IMR-90 (cell line): ENCODE measurements at regions not wholly inside any gene's neighbourhood (a gene's known extent, or its start where the extent isn't known, plus 50 kb on each side); places are given as distances from the start of the nearest gene placed in this dataset.

ENCODE experiments used
- ATAC-seq: fragments of 200-7000 bp; cut with Tn5 transposase; 2 replicates; pipeline ENCODE4 v1.9.1; 2020; ENCODE audit warnings: low read depth, mild to moderate bottlenecking, moderate library complexity
- BruUV-seq: library from RNA; stranded (reverse); fragments of 400-500 nt; replicated peaks from 2 replicates; lab custom pipeline; 2021; lab: Mats Ljungman, UMichigan
- CTCF ChIA-PET: fragments of 300-600 bp; formaldehyde crosslinking; extraction: SDS; loops from one replicate; lab custom pipeline; 2021; ENCODE audit warnings: antibody characterized with exemption; lab: Yijun Ruan, JAX
- POLR2A ChIA-PET: fragments of 300-600 bp; sonication (Branson Sonifier 250); formaldehyde crosslinking; loops from one replicate; lab custom pipeline; 2022; ENCODE audit warnings: antibody characterized with exemption; ENCODE audit not compliant: unreplicated experiment; lab: Charles Lee
- DNase-seq: peaks from one replicate; pipeline ENCODE4 v3.0.0; 2013
- H2AFZ ChIP-seq: replicated peaks from 2 replicates; pipeline ENCODE3; 2013; ENCODE audit warnings: low read length, mild to moderate bottlenecking; ENCODE audit not compliant: poor library complexity
- H2AK5ac ChIP-seq: 2 replicates; pipeline ENCODE4 v1.6.1; 2013; ENCODE audit warnings: low read depth, low read length, inconsistent platforms
- H2AK9ac ChIP-seq: replicated peaks from 2 replicates; pipeline ENCODE3; 2013; ENCODE audit warnings: mild to moderate bottlenecking, low read depth, low read length, moderate library complexity; ENCODE audit not compliant: poor library complexity
- H2BK120ac ChIP-seq: 2 replicates; pipeline ENCODE4 v1.6.1; 2013; ENCODE audit warnings: low read depth, low read length, inconsistent platforms
- H2BK15ac ChIP-seq: 3 replicates; pipeline ENCODE4 v1.6.1; 2013; ENCODE audit warnings: low read depth, low read length, inconsistent platforms
- H2BK20ac ChIP-seq: 2 replicates; pipeline ENCODE4 v1.6.1; 2013; ENCODE audit warnings: low read depth, mild to moderate bottlenecking, inconsistent platforms, low read length, moderate library complexity
- H2BK5ac ChIP-seq: 2 replicates; pipeline ENCODE4 v1.6.1; 2013; ENCODE audit warnings: mild to moderate bottlenecking, low read depth, low read length, inconsistent platforms; ENCODE audit not compliant: poor library complexity, severe bottlenecking
- H3K14ac ChIP-seq: replicated peaks from 2 replicates; pipeline ENCODE4 v1.6.1; 2013; ENCODE audit warnings: low read depth, low read length, inconsistent platforms
- H3K18ac ChIP-seq: 2 replicates; pipeline ENCODE4 v1.6.1; 2013; ENCODE audit warnings: low read depth, low read length, control low read depth
- H3K23ac ChIP-seq: 2 replicates; pipeline ENCODE4 v1.6.1; 2013; ENCODE audit warnings: low read depth, low read length, inconsistent platforms
- H3K27ac ChIP-seq: 2 replicates; pipeline ENCODE4 v1.5.1; 2013; ENCODE audit warnings: mild to moderate bottlenecking, control low read depth, low read length; ENCODE audit not compliant: insufficient read depth
- H3K27me3 ChIP-seq: 2 replicates; pipeline ENCODE4 v1.6.1; 2013; ENCODE audit warnings: low read length; ENCODE audit not compliant: control insufficient read depth, insufficient read depth
- H3K36me3 ChIP-seq: 2 replicates; pipeline ENCODE4 v1.6.1; 2013; ENCODE audit warnings: low read length, mixed read lengths; ENCODE audit not compliant: control insufficient read depth, insufficient read depth
- H3K4ac ChIP-seq: 2 replicates; pipeline ENCODE4 v1.6.1; 2013; ENCODE audit warnings: low read depth, low read length, inconsistent platforms
- H3K4me1 ChIP-seq: 2 replicates; pipeline ENCODE4 v1.6.1; 2013; ENCODE audit warnings: low read length, mixed read lengths; ENCODE audit not compliant: control insufficient read depth, insufficient read depth
- H3K4me2 ChIP-seq: 2 replicates; pipeline ENCODE4 v1.6.1; 2013; ENCODE audit warnings: low read depth, mild to moderate bottlenecking, control low read depth, low read length, moderate library complexity
- H3K4me3 ChIP-seq: 2 replicates; pipeline ENCODE4 v1.5.1; 2013; ENCODE audit warnings: low read depth, mild to moderate bottlenecking, control low read depth, low read length, moderate library complexity; ENCODE audit not compliant: insufficient read depth
- H3K56ac ChIP-seq: 2 replicates; pipeline ENCODE4 v1.6.1; 2013; ENCODE audit warnings: low read length, inconsistent platforms; ENCODE audit not compliant: insufficient read depth; ENCODE audit errors: extremely low read depth
- H3K79me1 ChIP-seq, 2 experiments: 2 replicates each; pipeline ENCODE4 v1.6.1; 2013; ENCODE audit warnings: low read length in 2 of 2, inconsistent platforms in 1 of 2, low read depth in 1 of 2
- H3K9ac ChIP-seq: 2 replicates; pipeline ENCODE4 v1.6.1; 2013; ENCODE audit warnings: low read depth, low read length, control low read depth
- H3K9me1 ChIP-seq: 2 replicates; pipeline ENCODE4 v1.6.1; 2013; ENCODE audit warnings: low read length, inconsistent platforms; ENCODE audit not compliant: insufficient read depth
- H3K9me3 ChIP-seq: 2 replicates; pipeline ENCODE4 v1.6.1; 2013; ENCODE audit warnings: low read length; ENCODE audit not compliant: control insufficient read depth, insufficient read depth
- H4K20me1 ChIP-seq: 2 replicates; pipeline ENCODE4 v1.6.1; 2013; ENCODE audit warnings: low read length, inconsistent platforms; ENCODE audit not compliant: insufficient read depth
- H4K5ac ChIP-seq: 2 replicates; pipeline ENCODE4 v1.6.1; 2013; ENCODE audit warnings: mild to moderate bottlenecking, low read depth, low read length, control low read depth
- H4K8ac ChIP-seq, 2 experiments: 2 replicates each; pipeline ENCODE4 v1.6.1; 2013; ENCODE audit warnings: low read depth in 2 of 2, low read length in 2 of 2, control low read depth in 1 of 2, inconsistent platforms in 1 of 2
- H4K91ac ChIP-seq: 2 replicates; pipeline ENCODE4 v1.6.1; 2013; ENCODE audit warnings: low read depth, low read length, inconsistent platforms; ENCODE audit not compliant: insufficient read depth
- BHLHE40 ChIP-seq: fragments of 150-350 bp; IDR thresholded peaks from 2 replicates; pipeline ENCODE4 v1.6.1; 2016; ENCODE audit warnings: mild to moderate bottlenecking, low read depth, low read length
- CEBPB ChIP-seq: IDR thresholded peaks from 2 replicates; pipeline ENCODE4 v1.6.1; 2012; ENCODE audit warnings: low read depth, low read length, improper control_type of control experiment
- CHD1 ChIP-seq: IDR thresholded peaks from 2 replicates; pipeline ENCODE4 v1.6.1; 2012; ENCODE audit warnings: low read depth, low read length, improper control_type of control experiment
- FOS ChIP-seq: fragments of 150-350 bp; IDR thresholded peaks from 2 replicates; pipeline ENCODE4 v1.6.1; 2016; ENCODE audit warnings: low read depth, low read length
- MAFK ChIP-seq: IDR thresholded peaks from 2 replicates; pipeline ENCODE4 v1.6.1; 2012; ENCODE audit warnings: low read depth, low read length, improper control_type of control experiment
- MAZ ChIP-seq: IDR thresholded peaks from 2 replicates; pipeline ENCODE4 v1.6.1; 2012; ENCODE audit warnings: low read depth, mild to moderate bottlenecking, low read length, improper control_type of control experiment, moderate library complexity, borderline replicate concordance
- MXI1 ChIP-seq: IDR thresholded peaks from 2 replicates; pipeline ENCODE4 v1.6.1; 2012; ENCODE audit warnings: low read depth, mild to moderate bottlenecking, low read length, moderate library complexity, borderline replicate concordance
- NFE2L2 ChIP-seq: fragments of 150-350 bp; IDR thresholded peaks from 2 replicates; pipeline ENCODE4 v1.6.1; 2016; ENCODE audit warnings: low read depth, mild to moderate bottlenecking, low read length
- POLR2A ChIP-seq: IDR thresholded peaks from 2 replicates; pipeline ENCODE4 v1.6.1; 2012; ENCODE audit warnings: mild to moderate bottlenecking, low read depth, low read length
- RAD21 ChIP-seq: IDR thresholded peaks from 2 replicates; pipeline ENCODE4 v1.6.1; 2012; ENCODE audit warnings: low read length, improper control_type of control experiment
- RCOR1 ChIP-seq: IDR thresholded peaks from 2 replicates; pipeline ENCODE4 v1.6.1; 2012; ENCODE audit warnings: mild to moderate bottlenecking, low read length, improper control_type of control experiment; ENCODE audit not compliant: insufficient replicate concordance
- RFX5 ChIP-seq: IDR thresholded peaks from 2 replicates; pipeline ENCODE4 v1.8.0; 2012; ENCODE audit warnings: low read depth, mild to moderate bottlenecking, low read length, moderate library complexity
- SMC3 ChIP-seq: fragments of 150-350 bp; IDR thresholded peaks from 2 replicates; pipeline ENCODE4 v1.6.1; 2016; ENCODE audit warnings: low read depth, mild to moderate bottlenecking, antibody characterized with exemption, low read length, moderate library complexity
- WGBS, 2 experiments: methylation state at CpG; one replicate each; pipeline versions ENCODE4 v1.1.5 to v1.1.7; 2013; ENCODE audit warnings: missing lambda C conversion rate in 2 of 2; ENCODE audit not compliant: insufficient read length in 1 of 2; ENCODE audit errors: extremely low coverage in 2 of 2; 5-methylcytosine and 5-hydroxymethylcytosine counted together
- dilution Hi-C: fragments of 300-500 bp; cut with HindIII; formaldehyde crosslinking; loops from one replicate; pipeline ENCODE4 v1.14.3; 2018; ENCODE audit warnings: low sequenced_read_pairs; ENCODE audit not compliant: unreplicated experiment
- in situ Hi-C: fragments of 300-500 bp; cut with MboI; formaldehyde crosslinking; loops from 3 replicates; pipeline ENCODE4 v1.14.3; 2019; ENCODE audit warnings: low sequenced_read_pairs, inconsistent platforms, mixed read lengths
- intact Hi-C: fragments of 100-400 bp; cut with micrococcal nuclease; formaldehyde crosslinking; loops from 2 replicates; pipeline ENCODE4 v1.10.0; 2022
- TF ChIP-seq, protein P1 (sequence below): conservative IDR thresholded peaks from 2 replicates; pipeline ENCODE4 v1.5.1; 2012; ENCODE audit warnings: mild to moderate bottlenecking, low read depth, low read length, improper control_type of control experiment
- TF ChIP-seq, protein P2 (sequence below): fragments of 150-350 bp; IDR thresholded peaks from 2 replicates; pipeline ENCODE4 v1.6.1; 2017; ENCODE audit warnings: mild to moderate bottlenecking, antibody characterized with exemption, low read length, low read depth
- TF ChIP-seq, protein P3 (sequence below): fragments of 150-350 bp; IDR thresholded peaks from 2 replicates; pipeline ENCODE4 v1.6.1; 2016; ENCODE audit warnings: low read depth, mild to moderate bottlenecking, low read length, moderate library complexity, borderline replicate concordance

DNA sequence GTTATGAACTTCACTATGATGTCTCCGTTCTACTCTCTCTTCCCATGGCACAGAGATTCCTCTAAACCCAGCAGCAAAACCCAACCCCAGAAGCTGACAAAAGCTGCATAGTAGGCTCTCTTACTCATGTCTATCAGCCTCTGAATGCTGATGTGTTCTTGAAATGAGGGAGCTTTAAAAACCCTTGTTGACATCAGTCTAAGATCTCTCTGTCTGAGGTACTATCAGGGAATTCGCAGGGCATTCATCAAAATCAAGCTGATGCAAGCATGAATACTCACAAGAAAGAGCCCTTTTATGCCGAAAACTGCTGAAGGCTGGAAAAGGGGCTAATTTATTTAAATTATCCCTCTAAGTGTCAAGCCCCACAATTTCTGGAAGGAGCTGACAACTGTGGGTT, 710.6 kb upstream of the FANCL start:
- WGBS, 2 experiments = 60% methylated on average over 1 of the region's 3 CpGs; no CpG with 5 or more reads in 1 of the 2 experiments
- ATAC-seq (no peak), DNase-seq (no peak)
- in situ Hi-C loops (no loop called here), dilution Hi-C loops (no loop called here), intact Hi-C loops (no loop called here)
- H2AK9ac ChIP-seq = no peak overlapping the region
- H3K4me2 ChIP-seq = no peak overlapping the region
- H3K56ac ChIP-seq = no peak overlapping the region
- no peaks in the 10 kb centered on the region for H3K9me1 ChIP-seq
- H2BK20ac ChIP-seq = no peak overlapping the region
- no peak overlapping the region for H3K18ac ChIP-seq
- no peak overlapping the region for H4K91ac ChIP-seq
- no peak overlapping the region for H4K5ac ChIP-seq
- H3K4me1 ChIP-seq = no peaks in the 10 kb centered on the region
- H3K27me3 ChIP-seq = peaks cover 2% of the 10 kb centered on the region; the same call in 1 of the 2 replicates
- H3K23ac ChIP-seq = no peak overlapping the region
- BruUV-seq = no TSS peak
- H2AFZ ChIP-seq = no peak overlapping the region
- CTCF ChIA-PET = no interaction called here
- no peak overlapping the region for H2BK5ac ChIP-seq
- no peak overlapping the region for H2BK120ac ChIP-seq
- no peak for TF ChIP-seq NFE2L2
- TF ChIP-seq RFX5 = no peak
- TF ChIP-seq, protein P1, sequence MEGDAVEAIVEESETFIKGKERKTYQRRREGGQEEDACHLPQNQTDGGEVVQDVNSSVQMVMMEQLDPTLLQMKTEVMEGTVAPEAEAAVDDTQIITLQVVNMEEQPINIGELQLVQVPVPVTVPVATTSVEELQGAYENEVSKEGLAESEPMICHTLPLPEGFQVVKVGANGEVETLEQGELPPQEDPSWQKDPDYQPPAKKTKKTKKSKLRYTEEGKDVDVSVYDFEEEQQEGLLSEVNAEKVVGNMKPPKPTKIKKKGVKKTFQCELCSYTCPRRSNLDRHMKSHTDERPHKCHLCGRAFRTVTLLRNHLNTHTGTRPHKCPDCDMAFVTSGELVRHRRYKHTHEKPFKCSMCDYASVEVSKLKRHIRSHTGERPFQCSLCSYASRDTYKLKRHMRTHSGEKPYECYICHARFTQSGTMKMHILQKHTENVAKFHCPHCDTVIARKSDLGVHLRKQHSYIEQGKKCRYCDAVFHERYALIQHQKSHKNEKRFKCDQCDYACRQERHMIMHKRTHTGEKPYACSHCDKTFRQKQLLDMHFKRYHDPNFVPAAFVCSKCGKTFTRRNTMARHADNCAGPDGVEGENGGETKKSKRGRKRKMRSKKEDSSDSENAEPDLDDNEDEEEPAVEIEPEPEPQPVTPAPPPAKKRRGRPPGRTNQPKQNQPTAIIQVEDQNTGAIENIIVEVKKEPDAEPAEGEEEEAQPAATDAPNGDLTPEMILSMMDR = no peak
- no peak for TF ChIP-seq SMC3
- no peak for TF ChIP-seq MAZ
- TF ChIP-seq, protein P2, sequence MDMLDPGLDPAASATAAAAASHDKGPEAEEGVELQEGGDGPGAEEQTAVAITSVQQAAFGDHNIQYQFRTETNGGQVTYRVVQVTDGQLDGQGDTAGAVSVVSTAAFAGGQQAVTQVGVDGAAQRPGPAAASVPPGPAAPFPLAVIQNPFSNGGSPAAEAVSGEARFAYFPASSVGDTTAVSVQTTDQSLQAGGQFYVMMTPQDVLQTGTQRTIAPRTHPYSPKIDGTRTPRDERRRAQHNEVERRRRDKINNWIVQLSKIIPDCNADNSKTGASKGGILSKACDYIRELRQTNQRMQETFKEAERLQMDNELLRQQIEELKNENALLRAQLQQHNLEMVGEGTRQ = no peak
- TF ChIP-seq RAD21 = no peak
- TF ChIP-seq MAFK = no peak
- TF ChIP-seq POLR2A = no peak
- TF ChIP-seq FOS = no peak
- TF ChIP-seq RCOR1 = no peak
- TF ChIP-seq CEBPB = no peak
- TF ChIP-seq, protein P3, sequence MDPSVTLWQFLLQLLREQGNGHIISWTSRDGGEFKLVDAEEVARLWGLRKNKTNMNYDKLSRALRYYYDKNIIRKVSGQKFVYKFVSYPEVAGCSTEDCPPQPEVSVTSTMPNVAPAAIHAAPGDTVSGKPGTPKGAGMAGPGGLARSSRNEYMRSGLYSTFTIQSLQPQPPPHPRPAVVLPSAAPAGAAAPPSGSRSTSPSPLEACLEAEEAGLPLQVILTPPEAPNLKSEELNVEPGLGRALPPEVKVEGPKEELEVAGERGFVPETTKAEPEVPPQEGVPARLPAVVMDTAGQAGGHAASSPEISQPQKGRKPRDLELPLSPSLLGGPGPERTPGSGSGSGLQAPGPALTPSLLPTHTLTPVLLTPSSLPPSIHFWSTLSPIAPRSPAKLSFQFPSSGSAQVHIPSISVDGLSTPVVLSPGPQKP = no peak
- no peak for TF ChIP-seq BHLHE40
- TF ChIP-seq CHD1 = no peak
- TF ChIP-seq MXI1 = no peak
- H3K4me3 ChIP-seq = no peak overlapping the region
- no peaks in the 10 kb centered on the region for H3K79me1 ChIP-seq
- no peak overlapping the region for H3K9ac ChIP-seq
- no peak overlapping the region for H3K14ac ChIP-seq
- H4K8ac ChIP-seq = no peak overlapping the region
- POLR2A ChIA-PET = no interaction called here
- no peaks in the 10 kb centered on the region for H3K9me3 ChIP-seq
- H3K36me3 ChIP-seq = no peaks in the 10 kb centered on the region
- H2AK5ac ChIP-seq = no peak overlapping the region
- no peak overlapping the region for H3K27ac ChIP-seq
- no peak overlapping the region for H2BK15ac ChIP-seq
- H3K4ac ChIP-seq = no peak overlapping the region
- H4K20me1 ChIP-seq = no peaks in the 10 kb centered on the region
